ENCODE measurements at regions not wholly inside any gene's neighbourhood (a gene's known extent, or its start where the extent isn't known, plus 50 kb on each side); places are given as distances from the start of the nearest gene placed in this dataset.

- H3K27me3 ChIP-seq (ENCODE audit: control insufficient read depth, insufficient read depth, low read length): no peaks in the 10 kb centered on the region
- no peaks in the 10 kb centered on the region for H3K36me3 ChIP-seq (ENCODE audit: control insufficient read depth, insufficient read depth, low read length)
- no peaks in the 10 kb centered on the region for H3K9me3 ChIP-seq (ENCODE audit: control insufficient read depth, low read length)
- no peak overlapping the region for H3K4me3 ChIP-seq (ENCODE audit: low read length)
- no peak overlapping the region for H3K9ac ChIP-seq (ENCODE audit: low read length)
- peaks cover 20% of the 10 kb centered on the region for H3K4me1 ChIP-seq (ENCODE audit: control insufficient read depth, insufficient read depth, low read length)
These were observed 138.3 kb downstream of the TOMM20 start for GRCh38 chr1:234990328-234990675.

GRCh38 chr1:234989479-234990327, 138.9 kb downstream of the TOMM20 start:
- Histone ChIP-seq H3K36me3 (ENCODE audit: control insufficient read depth, insufficient read depth, low read length) (no peaks in the 10 kb centered on the region), H3K9me3 (ENCODE audit: control insufficient read depth, low read length) (no peaks in the 10 kb centered on the region), H3K4me1 (ENCODE audit: control insufficient read depth, insufficient read depth, low read length) (peaks cover 26% of the 10 kb centered on the region), H3K9ac (ENCODE audit: low read length) (no peak overlapping the region), H3K4me3 (ENCODE audit: low read length) (no peak overlapping the region), H3K27me3 (ENCODE audit: control insufficient read depth, insufficient read depth, low read length) (no peaks in the 10 kb centered on the region)

GRCh38 chr1:234989019-234989418, 139.6 kb downstream of the TOMM20 start:
- Histone ChIP-seq H3K9ac (ENCODE audit: low read length) (no peak overlapping the region), H3K4me1 (ENCODE audit: control insufficient read depth, insufficient read depth, low read length) (peaks cover 28% of the 10 kb centered on the region), H3K9me3 (ENCODE audit: control insufficient read depth, low read length) (no peaks in the 10 kb centered on the region)

GRCh38 chr1:234988536-234988935, 140.1 kb downstream of the TOMM20 start:
- Histone ChIP-seq H3K27me3 (ENCODE audit: control insufficient read depth, insufficient read depth, low read length) (no peaks in the 10 kb centered on the region), H3K4me1 (ENCODE audit: control insufficient read depth, insufficient read depth, low read length) (peaks cover 28% of the 10 kb centered on the region)

More at GRCh38 chr1:234989019-234989418, 139.6 kb downstream of the TOMM20 start:
- H3K27me3 ChIP-seq (ENCODE audit: control insufficient read depth, insufficient read depth, low read length): no peaks in the 10 kb centered on the region
- H3K36me3 ChIP-seq (ENCODE audit: control insufficient read depth, insufficient read depth, low read length): no peaks in the 10 kb centered on the region
- H3K4me3 ChIP-seq (ENCODE audit: low read length): no peak overlapping the region

GRCh38 chr1:234988155-234988517, 140.5 kb downstream of the TOMM20 start:
- no peaks in the 10 kb centered on the region for H3K36me3 ChIP-seq (ENCODE audit: control insufficient read depth, insufficient read depth, low read length)
- no peaks in the 10 kb centered on the region for H3K27me3 ChIP-seq (ENCODE audit: control insufficient read depth, insufficient read depth, low read length)
- no peak overlapping the region for H3K4me3 ChIP-seq (ENCODE audit: low read length)
- peaks cover 28% of the 10 kb centered on the region for H3K4me1 ChIP-seq (ENCODE audit: control insufficient read depth, insufficient read depth, low read length)
- H3K9ac ChIP-seq (ENCODE audit: low read length): peak overlapping the region; percentile 30
- no peaks in the 10 kb centered on the region for H3K9me3 ChIP-seq (ENCODE audit: control insufficient read depth, low read length)

More at GRCh38 chr1:234988536-234988935, 140.1 kb downstream of the TOMM20 start:
- Histone ChIP-seq H3K9me3 (ENCODE audit: control insufficient read depth, low read length) (no peaks in the 10 kb centered on the region), H3K9ac (ENCODE audit: low read length) (no peak overlapping the region), H3K4me3 (ENCODE audit: low read length) (no peak overlapping the region), H3K36me3 (ENCODE audit: control insufficient read depth, insufficient read depth, low read length) (no peaks in the 10 kb centered on the region)

- peaks cover 28% of the 10 kb centered on the region for H3K4me1 ChIP-seq (ENCODE audit: control insufficient read depth, insufficient read depth, low read length)
- H3K27me3 ChIP-seq (ENCODE audit: control insufficient read depth, insufficient read depth, low read length): no peaks in the 10 kb centered on the region
- no peaks in the 10 kb centered on the region for H3K36me3 ChIP-seq (ENCODE audit: control insufficient read depth, insufficient read depth, low read length)
- no peaks in the 10 kb centered on the region for H3K9me3 ChIP-seq (ENCODE audit: control insufficient read depth, low read length)
- no peak overlapping the region for H3K4me3 ChIP-seq (ENCODE audit: low read length)
- H3K9ac ChIP-seq (ENCODE audit: low read length): peak overlapping the region; percentile 30
These were observed 141.1 kb downstream of the TOMM20 start for GRCh38 chr1:234987415-234988154.

- H3K27me3 ChIP-seq (ENCODE audit: control insufficient read depth, insufficient read depth, low read length): no peaks in the 10 kb centered on the region
- peak overlapping the region; percentile 30 for H3K9ac ChIP-seq (ENCODE audit: low read length)
- no peak overlapping the region for H3K4me3 ChIP-seq (ENCODE audit: low read length)
- H3K36me3 ChIP-seq (ENCODE audit: control insufficient read depth, insufficient read depth, low read length): no peaks in the 10 kb centered on the region
- peaks cover 28% of the 10 kb centered on the region for H3K4me1 ChIP-seq (ENCODE audit: control insufficient read depth, insufficient read depth, low read length)
- no peaks in the 10 kb centered on the region for H3K9me3 ChIP-seq (ENCODE audit: control insufficient read depth, low read length)
These were observed 141.8 kb downstream of the TOMM20 start for GRCh38 chr1:234986750-234987414.

- Histone ChIP-seq H3K9ac (ENCODE audit: low read length) (no peak overlapping the region), H3K4me3 (ENCODE audit: low read length) (no peak overlapping the region), H3K4me1 (ENCODE audit: control insufficient read depth, insufficient read depth, low read length) (peaks cover 38% of the 10 kb centered on the region), H3K9me3 (ENCODE audit: control insufficient read depth, low read length) (no peaks in the 10 kb centered on the region), H3K36me3 (ENCODE audit: control insufficient read depth, insufficient read depth, low read length) (no peaks in the 10 kb centered on the region), H3K27me3 (ENCODE audit: control insufficient read depth, insufficient read depth, low read length) (no peaks in the 10 kb centered on the region)
These were observed 142.9 kb downstream of the TOMM20 start for GRCh38 chr1:234985516-234986294.

GRCh38 chr1:234985007-234985370, 143.6 kb downstream of the TOMM20 start:
- no peaks in the 10 kb centered on the region for H3K9me3 ChIP-seq (ENCODE audit: control insufficient read depth, low read length)
- H3K4me3 ChIP-seq (ENCODE audit: low read length): no peak overlapping the region
- H3K36me3 ChIP-seq (ENCODE audit: control insufficient read depth, insufficient read depth, low read length): no peaks in the 10 kb centered on the region
- no peaks in the 10 kb centered on the region for H3K27me3 ChIP-seq (ENCODE audit: control insufficient read depth, insufficient read depth, low read length)
- H3K9ac ChIP-seq (ENCODE audit: low read length): no peak overlapping the region
- peaks cover 45% of the 10 kb centered on the region for H3K4me1 ChIP-seq (ENCODE audit: control insufficient read depth, insufficient read depth, low read length)

GRCh38 chr1:234983564-234984238, 144.9 kb downstream of the TOMM20 start:
- H3K9me3 ChIP-seq (ENCODE audit: control insufficient read depth, low read length): no peaks in the 10 kb centered on the region
- no peak overlapping the region for H3K4me3 ChIP-seq (ENCODE audit: low read length)
- H3K9ac ChIP-seq (ENCODE audit: low read length): no peak overlapping the region
- no peaks in the 10 kb centered on the region for H3K27me3 ChIP-seq (ENCODE audit: control insufficient read depth, insufficient read depth, low read length)
- no peaks in the 10 kb centered on the region for H3K36me3 ChIP-seq (ENCODE audit: control insufficient read depth, insufficient read depth, low read length)
- H3K4me1 ChIP-seq (ENCODE audit: control insufficient read depth, insufficient read depth, low read length): peaks cover 58% of the 10 kb centered on the region

- H3K4me1 ChIP-seq (ENCODE audit: control insufficient read depth, insufficient read depth, low read length): peaks cover 62% of the 10 kb centered on the region
- H3K4me3 ChIP-seq (ENCODE audit: low read length): no peak overlapping the region
- no peak overlapping the region for H3K9ac ChIP-seq (ENCODE audit: low read length)
These were observed 146.9 kb downstream of the TOMM20 start for GRCh38 chr1:234981758-234982157.

More at GRCh38 chr1:234981758-234982157, 146.9 kb downstream of the TOMM20 start:
- no peaks in the 10 kb centered on the region for H3K9me3 ChIP-seq (ENCODE audit: control insufficient read depth, low read length)
- no peaks in the 10 kb centered on the region for H3K27me3 ChIP-seq (ENCODE audit: control insufficient read depth, insufficient read depth, low read length)
- no peaks in the 10 kb centered on the region for H3K36me3 ChIP-seq (ENCODE audit: control insufficient read depth, insufficient read depth, low read length)
